Endothelial cell of hepatic sinusoid (primary cell): ENCODE measurements at regions not wholly inside any gene's neighbourhood (a gene's known extent, or its start where the extent isn't known, plus 50 kb on each side); places are given as distances from the start of the nearest gene placed in this dataset.
"Not testable (repeated sequence)": the region's sequence is repeated elsewhere in the genome, so short reads cannot be mapped to it uniquely, and the experiment has no call there.

Experiments used
- in situ Hi-C: cut with HindIII; loops from 2 replicates; pipeline ENCODE4 v1.10.0; 2017; ENCODE audit warnings: low sequenced_read_pairs

GRCh38 chr2:236367506-236368289, 103.5 kb upstream of the ASB18 start:
- in situ Hi-C loops, result loop anchor here (10.0 kb wide), 1 partner anchor 97 kb away; no protein-coding TSS in a partner anchor

GRCh38 chr2:236369661-236370062, 105.5 kb upstream of the ASB18 start:
- in situ Hi-C loops, result loop anchor here (10.0 kb wide), 1 partner anchor 95 kb away; no protein-coding TSS in a partner anchor

GRCh38 chr2:236370847-236371409, 106.7 kb upstream of the ASB18 start:
- in situ Hi-C loops, result no loop called here

- in situ Hi-C loops, result no loop called here
Measured at GRCh38 chr2:236375973-236376476, 111.8 kb upstream of the ASB18 start.

GRCh38 chr2:236376566-236377244, 112.5 kb upstream of the ASB18 start:
- in situ Hi-C loops, result no loop called here

GRCh38 chr2:236380051-236380612, 115.9 kb upstream of the ASB18 start:
- in situ Hi-C loops, result no loop called here

- in situ Hi-C loops, result not testable (repeated sequence)
Measured at GRCh38 chr2:236381253-236381652, 117.0 kb upstream of the ASB18 start.

GRCh38 chr2:236389284-236390216, 125.3 kb upstream of the ASB18 start:
- in situ Hi-C loops, result not testable (repeated sequence)

GRCh38 chr2:236393101-236393500, 128.9 kb upstream of the ASB18 start:
- in situ Hi-C loops, result no loop called here

- in situ Hi-C loops, result no loop called here
Measured at GRCh38 chr2:236393581-236393980, 129.4 kb upstream of the ASB18 start.

- in situ Hi-C loops, result no loop called here
Measured at GRCh38 chr2:236394571-236394970, 130.4 kb upstream of the ASB18 start.

GRCh38 chr2:236395067-236395466, 130.9 kb upstream of the ASB18 start:
- in situ Hi-C loops, result no loop called here

GRCh38 chr2:236396818-236397350, 132.7 kb upstream of the ASB18 start:
- in situ Hi-C loops, result no loop called here

GRCh38 chr2:236397681-236398080, 133.5 kb upstream of the ASB18 start:
- in situ Hi-C loops, result no loop called here

GRCh38 chr2:236399409-236399808, 135.2 kb upstream of the ASB18 start:
- in situ Hi-C loops, result no loop called here

GRCh38 chr2:236400046-236400574, 135.9 kb upstream of the ASB18 start:
- in situ Hi-C loops, result no loop called here

GRCh38 chr2:236400594-236401360, 136.6 kb upstream of the ASB18 start:
- in situ Hi-C loops, result no loop called here

- in situ Hi-C loops, result no loop called here
Measured at GRCh38 chr2:236402033-236402790, 138.0 kb upstream of the ASB18 start.
